HG02759 (cell line): ENCODE measurements at regions not wholly inside any gene's neighbourhood (a gene's known extent, or its start where the extent isn't known, plus 50 kb on each side); places are given as distances from the start of the nearest gene placed in this dataset.
"Not testable (repeated sequence)": the region's sequence is repeated elsewhere in the genome, so short reads cannot be mapped to it uniquely, and the experiment has no call there.

Source experiments
- ATAC-seq: cut with Tn5 transposase; IDR thresholded peaks from one replicate; pipeline ENCODE4 v1.9.1; 2021; ENCODE audit warnings: mild to moderate bottlenecking, moderate library complexity; ENCODE audit not compliant: unreplicated experiment

GRCh38 chr12:41697161-41697560, 447.5 kb downstream of the GXYLT1 start:
- ATAC-seq, result no peak

GRCh38 chr12:41684997-41685396, 459.7 kb downstream of the GXYLT1 start:
- ATAC-seq, result no peak

- ATAC-seq, result no peak
These were observed 461.0 kb downstream of the GXYLT1 start for GRCh38 chr12:41683513-41684240.

GRCh38 chr12:41683023-41683422, 461.7 kb downstream of the GXYLT1 start:
- ATAC-seq, result peak; percentile 54

- ATAC-seq, result no peak
These were observed 462.8 kb downstream of the GXYLT1 start for GRCh38 chr12:41681898-41682297.

- ATAC-seq, result no peak
These were observed 464.5 kb downstream of the GXYLT1 start for GRCh38 chr12:41680155-41680554.

- no peak for ATAC-seq
These were observed 475.6 kb downstream of the PDZRN4 start for GRCh38 chr12:41663598-41664265.

GRCh38 chr12:41661141-41661765, 473.1 kb downstream of the PDZRN4 start:
- ATAC-seq, result no peak

- ATAC-seq, result no peak
These were observed 468.3 kb downstream of the PDZRN4 start for GRCh38 chr12:41656454-41656853.

- ATAC-seq, result no peak
These were observed 465.5 kb downstream of the PDZRN4 start for GRCh38 chr12:41653386-41654326.

GRCh38 chr12:41652981-41653380, 464.9 kb downstream of the PDZRN4 start:
- no peak for ATAC-seq

- ATAC-seq, result no peak
These were observed 457.5 kb downstream of the PDZRN4 start for GRCh38 chr12:41645624-41646023.

GRCh38 chr12:41642808-41643207, 454.7 kb downstream of the PDZRN4 start:
- not testable (repeated sequence) for ATAC-seq

- no peak for ATAC-seq
These were observed 448.5 kb downstream of the PDZRN4 start for GRCh38 chr12:41636653-41637052.

- ATAC-seq, result no peak
These were observed 447.7 kb downstream of the PDZRN4 start for GRCh38 chr12:41635626-41636364.

GRCh38 chr12:41634091-41634490, 446.0 kb downstream of the PDZRN4 start:
- no peak for ATAC-seq

- ATAC-seq, result no peak
These were observed 441.5 kb downstream of the PDZRN4 start for GRCh38 chr12:41629611-41630010.

GRCh38 chr12:41627476-41627875, 439.4 kb downstream of the PDZRN4 start:
- ATAC-seq, result no peak

- no peak for ATAC-seq
These were observed 436.5 kb downstream of the PDZRN4 start for GRCh38 chr12:41624571-41624970.
